ENCODE measurements at regions not wholly inside any gene's neighbourhood (a gene's known extent, or its start where the extent isn't known, plus 50 kb on each side); places are given as distances from the start of the nearest gene placed in this dataset.

- TF ChIP-seq POLR2A (IDR thresholded peaks at IDR 0.05; ENCODE audit: low read depth, low read length) (no peak), POLR2AphosphoS5 (IDR thresholded peaks at IDR 0.05; ENCODE audit: low read depth, low read length) (no peak), TAF1 (IDR thresholded peaks at IDR 0.05; ENCODE audit: borderline replicate concordance, low read depth, low read length) (no peak)
Measured at GRCh38 chr12:131455218-131455506, 255.7 kb upstream of the SFSWAP start.

Measured in GM12892 (cell line).